GM19238 (cell line): ENCODE measurements at regions not wholly inside any gene's neighbourhood (a gene's known extent, or its start where the extent isn't known, plus 50 kb on each side); places are given as distances from the start of the nearest gene placed in this dataset.
"Not testable (repeated sequence)": the region's sequence is repeated elsewhere in the genome, so short reads cannot be mapped to it uniquely, and the experiment has no call there.

Source experiments
- DNase-seq: peaks from one replicate; pipeline ENCODE4 v3.0.0; 2011; ENCODE audit warnings: low spot score; ENCODE audit not compliant: insufficient read length

DNA sequence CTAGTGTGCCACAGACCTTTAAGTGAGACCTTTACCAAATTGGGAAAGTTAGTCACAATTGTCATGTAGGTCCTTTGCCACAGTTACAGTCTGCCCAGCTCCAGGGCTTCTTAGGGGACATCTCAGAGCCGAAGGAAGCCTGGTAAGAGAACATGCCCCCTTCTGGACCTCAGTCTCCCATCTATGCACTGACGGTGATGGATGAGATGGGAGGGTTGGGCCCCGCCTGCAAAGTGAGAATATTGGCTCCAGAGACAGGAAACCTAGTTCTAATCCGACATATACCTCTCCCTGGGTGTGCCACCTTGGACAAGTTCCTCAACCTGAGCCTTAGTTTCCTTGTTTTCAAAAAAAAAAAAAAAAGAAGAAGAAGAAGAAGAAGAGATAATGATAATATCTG, 85.1 kb upstream of the NAV2 start:
- no peak for DNase-seq

DNA sequence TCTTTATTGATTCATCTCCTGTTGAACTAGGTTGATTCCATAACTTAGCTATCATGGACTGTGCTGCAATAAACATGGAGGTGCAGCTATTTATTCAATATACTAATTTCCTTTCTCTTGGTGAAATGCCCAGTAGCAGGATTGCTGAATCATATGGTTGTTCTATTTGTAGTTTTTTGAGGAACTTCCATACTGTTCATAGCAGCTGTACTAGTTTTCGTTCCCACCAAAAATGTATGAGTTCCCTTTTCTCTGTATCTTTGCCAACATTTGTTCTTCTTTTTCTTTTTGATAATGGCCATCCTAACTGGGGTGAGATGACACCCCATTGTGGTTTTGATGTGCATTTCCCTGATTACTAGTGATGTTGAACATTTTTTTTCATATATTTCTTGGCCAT, 87.2 kb upstream of the NAV2 start:
- DNase-seq = no peak

DNA sequence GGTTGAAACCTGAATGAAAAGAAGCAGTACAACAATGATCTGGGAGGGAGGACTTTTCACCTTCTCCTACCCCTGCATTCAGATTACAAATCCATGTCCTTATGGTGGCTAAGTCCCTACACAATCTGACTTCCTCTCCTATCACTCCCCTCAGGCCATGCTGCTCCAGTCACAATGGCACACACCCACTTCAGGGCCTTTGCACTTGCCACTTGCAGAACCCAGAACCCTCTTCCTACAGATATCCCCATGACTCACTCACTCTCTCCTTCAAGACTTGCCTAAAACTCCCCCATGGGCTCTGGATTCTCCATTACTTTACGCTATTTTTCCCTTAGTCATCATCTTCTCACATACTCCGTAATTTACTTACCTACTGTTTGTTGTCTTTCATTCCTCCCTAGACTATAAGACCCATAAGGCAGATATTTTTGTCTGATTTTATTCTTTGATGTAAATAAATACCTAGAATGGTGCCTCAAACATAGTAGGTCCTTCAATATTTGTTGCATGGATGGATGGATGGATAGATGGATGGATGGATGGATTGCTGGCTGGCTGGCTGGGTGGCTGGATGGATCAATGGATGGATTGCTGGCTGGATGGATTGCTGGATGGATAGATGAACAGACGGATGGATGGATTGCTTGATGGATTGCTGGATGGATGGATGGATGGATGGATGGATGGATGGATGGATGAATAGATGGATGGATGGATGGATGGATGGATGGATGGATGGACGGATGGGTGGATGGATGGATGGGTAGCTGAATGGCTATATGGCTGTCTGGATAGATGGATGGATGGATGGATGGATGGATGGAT, 94.7 kb upstream of the NAV2 start:
- no peak for DNase-seq

DNA sequence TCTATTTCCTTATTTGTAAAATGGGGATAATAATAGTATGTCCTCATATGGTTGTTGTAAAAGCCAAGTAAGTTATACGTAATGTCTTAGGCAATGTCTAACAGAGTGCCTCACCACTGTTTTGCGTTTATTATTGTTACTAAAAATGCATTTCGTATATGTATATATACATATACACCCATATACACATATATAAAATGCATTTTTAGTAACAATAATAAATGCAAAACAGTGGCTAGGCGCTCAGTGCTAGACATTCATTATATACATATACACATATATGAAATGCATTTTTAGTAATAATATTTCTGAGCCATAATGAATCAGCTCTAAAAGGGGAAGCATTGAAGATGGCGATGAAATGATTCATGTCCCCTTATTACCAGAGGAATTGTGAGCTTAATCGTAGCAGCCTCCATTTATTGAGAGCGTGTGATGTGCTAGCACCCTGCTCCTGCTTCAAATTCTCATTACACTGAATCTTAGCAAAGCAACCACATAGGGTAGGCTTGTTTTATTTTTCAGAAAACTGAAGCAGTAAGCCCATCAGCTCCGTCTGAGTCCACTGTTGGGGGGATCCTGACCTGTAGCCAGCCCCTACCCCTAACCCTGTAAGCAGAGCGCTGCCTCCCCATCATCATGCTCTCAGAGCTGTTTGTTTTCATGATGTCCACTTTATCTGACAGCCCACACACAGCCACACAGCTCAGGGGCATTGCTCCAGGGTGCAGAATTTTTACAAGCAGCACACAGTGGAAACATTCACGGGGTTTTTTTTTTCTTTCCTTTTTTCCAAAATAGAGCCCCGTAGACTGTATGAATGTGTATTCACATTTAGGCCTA, 97.1 kb upstream of the NAV2 start:
- no peak for DNase-seq

DNA sequence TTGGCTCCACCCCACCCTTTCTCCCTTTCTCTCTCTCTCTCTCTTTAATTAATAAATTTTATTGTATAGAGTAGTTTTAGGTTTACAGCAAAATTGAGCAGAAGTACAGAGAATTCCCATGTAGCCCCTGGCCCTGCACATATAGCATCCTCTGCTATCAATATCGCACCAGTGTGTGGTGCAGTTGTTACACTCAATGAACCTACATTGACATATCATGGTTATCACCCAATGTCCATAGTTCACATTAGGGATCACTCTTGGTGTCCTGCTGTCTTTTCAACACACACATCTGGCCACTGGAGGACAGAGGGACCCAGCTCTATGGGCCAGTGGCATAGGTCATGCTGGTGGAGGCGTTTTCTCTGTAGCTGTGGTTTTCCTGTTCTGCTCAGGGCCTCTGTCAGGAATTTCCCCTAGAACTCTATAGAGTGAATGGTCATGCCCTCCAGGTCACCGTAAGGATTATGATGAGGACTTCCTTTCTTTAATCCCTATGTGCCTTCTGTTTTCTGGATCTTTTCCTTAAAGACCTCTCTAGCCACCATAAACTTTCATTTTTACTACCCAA, 98.2 kb upstream of the NAV2 start:
- no peak for DNase-seq

DNA sequence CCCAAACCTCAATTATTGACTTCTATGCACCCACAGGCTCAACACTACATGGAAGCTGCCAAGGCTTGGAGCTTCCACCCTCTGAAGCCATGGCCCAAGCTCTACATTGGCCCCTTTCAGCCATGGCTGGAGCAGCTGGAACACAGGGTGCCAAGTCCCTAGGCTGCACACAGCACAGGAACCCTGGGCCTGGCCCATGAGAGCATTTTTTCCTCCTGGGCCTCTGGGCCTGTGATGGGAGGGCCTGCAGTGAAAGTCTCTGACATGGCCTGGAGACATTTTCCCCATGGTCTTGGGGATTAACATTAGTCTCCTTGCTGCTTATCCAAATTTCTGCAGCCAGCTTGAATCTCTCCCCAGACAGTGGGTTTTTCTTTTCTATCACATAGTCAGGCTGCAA, 100.6 kb upstream of the NAV2 start:
- not testable (repeated sequence) for DNase-seq

DNA sequence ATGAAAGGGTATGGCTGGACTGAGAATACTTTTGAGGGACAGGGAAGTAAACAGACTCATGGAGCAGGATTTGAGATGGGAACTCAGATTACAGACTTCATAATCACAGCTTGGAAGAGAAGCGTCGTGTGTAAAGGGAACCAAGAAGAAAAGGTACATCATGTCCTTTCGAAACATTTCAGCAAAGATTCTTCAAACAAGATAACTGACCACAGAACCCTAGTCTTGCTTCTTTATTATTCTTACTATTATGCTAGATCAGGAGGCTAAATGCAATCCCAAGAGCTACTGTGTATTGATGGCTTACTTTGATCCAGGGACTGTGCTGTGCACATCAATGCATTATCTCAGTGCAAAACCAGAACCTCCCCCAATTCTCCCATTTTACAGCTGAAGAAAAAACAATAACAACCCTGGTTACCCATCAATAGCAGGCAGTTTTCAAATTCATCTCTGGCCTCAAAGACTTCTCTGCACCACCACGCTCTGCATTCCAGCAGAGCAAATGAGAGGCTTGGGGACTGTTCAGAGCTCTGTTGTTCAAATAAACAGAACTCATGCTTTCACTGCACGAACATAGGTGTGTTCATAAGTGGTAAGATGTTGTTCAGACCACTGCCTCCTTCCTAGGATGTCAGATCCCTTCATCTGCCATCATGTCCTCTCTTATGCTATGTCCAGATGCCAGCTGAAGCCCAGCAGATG, 104.8 kb upstream of the NAV2 start:
- DNase-seq = no peak

DNA sequence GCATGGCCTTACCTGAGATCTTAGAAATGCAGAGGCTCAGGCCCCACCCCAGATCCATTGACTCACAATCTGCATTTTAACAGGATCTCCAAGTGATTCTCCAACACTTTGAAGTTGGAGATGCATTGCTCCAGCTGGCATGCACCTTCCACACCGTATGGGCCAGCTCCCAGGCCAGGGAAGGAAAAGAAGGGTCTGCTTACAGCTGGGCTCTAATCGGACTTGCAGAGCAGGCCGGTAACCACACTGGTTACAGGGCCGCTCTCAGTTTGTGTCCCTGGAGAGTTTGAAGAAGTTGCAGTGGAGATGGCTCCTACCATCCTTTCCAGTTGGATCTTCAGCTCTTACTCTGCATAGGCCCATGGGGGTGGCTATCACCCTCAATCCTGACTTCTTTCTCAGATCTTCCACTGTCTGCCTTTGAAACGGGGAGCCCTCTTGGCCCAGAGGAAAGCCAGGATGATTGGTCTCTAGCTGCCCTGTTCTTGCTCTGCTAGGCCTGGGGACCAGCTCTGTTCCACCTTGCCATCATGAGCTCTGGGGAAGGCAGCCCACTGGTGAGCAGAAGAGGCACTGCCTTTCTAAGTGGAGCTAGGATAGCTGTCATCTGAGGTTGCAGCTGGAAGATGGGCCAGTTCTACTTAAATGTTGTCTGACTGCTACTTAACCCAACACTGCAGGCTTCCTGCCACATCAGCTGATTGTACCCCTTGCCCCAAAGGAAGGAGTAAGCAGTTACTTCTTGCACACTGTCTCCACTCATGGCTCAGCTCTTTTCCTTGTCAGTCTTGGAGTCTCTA, 105.6 kb upstream of the NAV2 start:
- DNase-seq = no peak

DNA sequence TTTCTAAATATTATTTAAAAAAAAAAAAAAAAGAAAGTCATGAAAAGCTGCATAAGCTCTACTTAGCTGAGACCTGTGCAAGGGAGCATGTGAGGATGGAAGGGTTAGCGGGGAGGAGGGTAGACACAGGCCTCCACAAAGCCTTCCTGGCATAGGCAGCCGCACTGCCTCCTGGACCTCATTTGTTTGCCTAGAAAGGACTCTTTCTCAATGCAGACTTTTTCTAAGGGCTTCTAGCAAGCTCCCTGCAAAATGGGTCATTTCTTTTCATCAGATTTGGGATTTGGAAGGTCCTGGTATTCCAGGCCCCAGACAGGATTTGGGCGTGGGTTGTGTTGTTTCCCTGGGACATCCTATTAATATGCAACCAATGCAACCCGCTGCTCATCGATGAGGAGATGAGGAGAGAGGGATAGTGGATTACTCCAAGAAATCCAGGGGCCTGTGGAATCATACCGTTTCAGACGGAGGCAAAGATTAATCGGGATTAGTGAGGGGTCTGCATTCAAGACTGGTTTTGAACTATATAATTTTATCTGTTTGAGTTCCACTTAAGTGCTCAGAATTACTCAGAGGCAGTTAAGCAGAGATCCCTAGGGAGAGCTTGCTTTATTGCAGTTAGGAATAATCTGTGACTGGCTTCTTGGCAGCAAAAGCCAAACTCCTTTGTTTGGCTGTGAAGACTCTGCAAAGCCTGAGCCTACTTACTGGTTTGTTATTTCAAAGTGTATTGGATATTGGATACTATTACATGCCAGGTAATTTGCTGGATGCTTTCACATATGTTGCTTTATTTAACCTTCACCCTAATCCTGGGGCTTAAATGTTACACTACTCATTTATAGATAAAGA, 106.9 kb upstream of the NAV2 start:
- DNase-seq = no peak

DNA sequence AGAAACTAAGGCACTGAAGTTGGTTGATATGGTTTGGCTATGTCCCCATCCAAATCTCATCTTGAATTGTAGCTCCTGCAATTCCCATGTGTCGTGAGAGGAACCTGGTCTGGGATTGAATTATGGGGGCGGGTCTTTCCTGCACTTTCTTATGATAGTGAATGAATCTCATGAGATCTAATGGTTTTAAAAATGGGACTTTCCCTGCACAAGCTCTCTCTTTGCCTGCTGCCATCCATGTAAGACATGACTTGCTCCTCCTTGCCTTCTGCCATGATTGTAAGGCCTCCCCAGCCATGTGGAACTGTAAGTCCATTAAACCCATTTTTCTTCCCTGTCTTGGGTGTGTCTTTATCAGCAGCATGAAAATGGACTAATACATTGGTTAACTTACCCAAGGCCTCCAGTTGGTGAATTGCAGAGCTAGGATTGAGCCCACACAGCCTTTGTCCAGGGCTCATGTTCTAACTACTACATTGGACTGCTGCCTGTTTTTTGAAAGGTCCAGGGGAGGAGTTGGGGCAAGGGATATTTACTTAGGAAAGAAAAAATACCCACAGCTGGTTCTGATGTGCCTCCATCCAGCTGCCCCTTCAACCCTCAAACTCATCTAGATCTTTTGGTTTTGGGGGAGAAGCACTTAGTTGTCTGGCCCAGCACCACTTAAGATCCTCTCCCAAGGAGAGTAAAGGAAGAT, 107.8 kb upstream of the NAV2 start:
- no peak for DNase-seq

DNA sequence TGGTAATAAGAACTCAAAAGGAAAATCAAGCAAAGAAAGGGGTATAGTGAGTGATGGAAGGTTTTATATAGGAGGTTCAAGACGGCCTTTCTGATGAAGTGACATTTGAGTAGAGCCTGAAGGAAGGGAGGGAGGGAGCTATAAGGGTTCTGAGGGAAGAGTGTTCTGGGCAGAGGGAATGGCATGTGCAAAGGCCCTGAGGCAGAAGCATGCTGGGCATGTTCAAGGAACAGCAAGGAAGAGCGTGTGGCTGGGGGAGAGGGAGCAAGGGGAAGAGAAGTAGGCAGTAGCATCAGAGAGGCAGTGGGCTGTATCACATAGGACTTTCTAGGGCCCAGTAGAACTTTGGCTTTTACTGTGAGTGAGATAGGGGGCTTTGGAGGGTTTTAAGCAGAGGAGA, 108.9 kb upstream of the NAV2 start:
- no peak for DNase-seq

DNA sequence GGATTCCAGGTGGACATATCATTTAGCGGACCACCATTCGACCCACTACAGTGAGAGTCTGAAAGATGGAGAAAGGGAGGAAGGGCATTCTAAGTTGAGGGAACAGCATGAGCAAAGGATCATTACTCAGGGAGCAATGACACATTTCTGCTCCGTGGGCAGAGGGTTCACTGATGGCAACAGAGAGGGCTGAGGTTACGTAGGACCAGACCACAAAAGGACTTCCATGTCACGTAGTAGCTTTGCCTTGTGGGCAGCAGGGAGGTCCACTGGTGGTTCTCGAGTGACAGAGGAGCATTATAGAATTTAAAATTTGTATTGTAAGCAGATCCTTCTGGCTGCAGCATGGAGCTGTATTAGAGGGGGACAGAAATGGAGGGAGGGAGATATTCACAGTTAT, 109.7 kb upstream of the NAV2 start:
- no peak for DNase-seq

DNA sequence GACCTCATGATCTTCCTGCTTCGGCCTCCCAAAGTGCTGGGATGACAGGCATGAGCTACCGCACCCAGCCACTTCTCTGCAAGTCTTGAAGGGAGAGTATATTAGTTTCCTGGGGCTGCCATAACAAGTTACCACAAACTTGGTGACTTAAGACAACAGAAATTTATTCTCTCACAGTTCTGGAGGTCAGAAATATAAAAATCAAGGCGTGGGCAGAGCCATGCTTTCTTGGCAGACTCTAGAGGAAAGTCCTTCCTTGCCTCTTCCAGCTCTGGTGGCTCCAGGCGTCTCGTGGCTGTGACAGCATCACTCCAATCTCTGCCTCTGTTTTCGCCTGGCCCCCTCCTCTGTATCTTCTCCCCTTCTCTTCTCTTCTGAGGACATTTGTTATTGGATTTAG, 110.2 kb upstream of the NAV2 start:
- no peak for DNase-seq

DNA sequence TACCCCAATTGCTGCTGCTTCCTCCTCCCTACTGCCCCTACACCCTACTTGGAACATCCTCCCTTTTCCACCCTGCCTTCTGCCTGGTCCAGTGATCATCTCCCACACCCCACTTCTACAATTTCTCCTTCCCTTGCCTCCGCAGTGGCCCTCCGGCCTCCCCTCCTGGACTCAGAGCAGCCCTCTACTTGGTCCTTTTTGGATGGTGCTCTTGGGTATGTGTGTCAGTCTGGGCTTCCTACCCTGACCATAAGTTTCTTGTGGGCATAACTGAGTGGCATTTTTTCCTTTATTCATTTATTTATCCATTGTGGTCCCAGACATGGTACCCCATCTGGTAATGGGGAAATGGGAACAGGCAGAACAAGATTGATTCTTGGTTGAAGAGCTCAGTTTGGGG, 111.4 kb upstream of the NAV2 start:
- no peak for DNase-seq

DNA sequence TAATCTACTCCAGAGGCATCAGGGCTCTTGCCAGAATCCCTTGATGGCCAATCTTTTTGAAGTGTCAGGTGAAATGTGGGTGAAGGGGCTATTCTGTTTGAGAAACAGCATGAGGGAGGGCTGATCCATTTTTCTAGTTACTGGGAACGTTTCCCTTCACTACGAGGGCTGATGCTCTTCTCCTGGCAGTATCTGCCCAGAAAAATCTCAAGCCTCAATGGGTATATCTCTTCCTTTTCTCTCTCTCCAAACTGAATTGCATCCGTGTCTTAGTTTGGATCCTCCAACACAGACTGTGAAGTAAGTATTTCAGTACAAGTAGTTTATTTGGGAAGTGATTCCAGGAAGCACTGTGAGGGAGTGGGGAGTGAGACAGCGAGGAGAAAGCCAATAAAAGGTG, 113.0 kb upstream of the NAV2 start:
- no peak for DNase-seq

DNA sequence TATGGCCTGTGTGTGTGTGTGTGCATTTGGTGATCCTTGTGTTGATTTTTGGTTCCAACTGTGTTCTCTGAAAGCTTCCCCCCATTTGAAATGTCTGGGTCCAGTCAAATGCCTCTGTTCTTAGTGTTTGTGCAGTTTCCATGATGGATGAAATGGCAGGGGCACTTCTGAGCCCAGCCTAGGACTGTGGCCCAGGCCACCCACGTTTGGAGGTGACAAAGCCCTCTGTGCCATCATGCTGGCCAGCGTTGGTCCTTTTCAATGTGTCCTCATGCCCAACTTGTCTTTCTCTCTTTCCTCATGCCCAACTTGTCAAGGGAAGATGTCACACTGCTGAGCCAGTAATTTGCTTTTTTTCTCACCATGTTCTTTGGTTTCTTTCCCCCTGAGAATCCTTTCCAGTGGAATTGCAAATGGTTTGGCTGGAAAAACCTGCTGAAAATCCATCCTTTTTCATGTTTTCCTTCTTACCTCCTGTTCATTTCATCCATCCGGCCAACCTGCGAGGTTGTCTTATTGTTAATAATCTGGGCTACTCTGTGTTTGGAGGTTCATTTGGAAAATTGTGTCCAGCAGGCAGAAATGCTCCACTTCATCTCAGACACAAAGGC, 113.7 kb upstream of the NAV2 start:
- DNase-seq = no peak

DNA sequence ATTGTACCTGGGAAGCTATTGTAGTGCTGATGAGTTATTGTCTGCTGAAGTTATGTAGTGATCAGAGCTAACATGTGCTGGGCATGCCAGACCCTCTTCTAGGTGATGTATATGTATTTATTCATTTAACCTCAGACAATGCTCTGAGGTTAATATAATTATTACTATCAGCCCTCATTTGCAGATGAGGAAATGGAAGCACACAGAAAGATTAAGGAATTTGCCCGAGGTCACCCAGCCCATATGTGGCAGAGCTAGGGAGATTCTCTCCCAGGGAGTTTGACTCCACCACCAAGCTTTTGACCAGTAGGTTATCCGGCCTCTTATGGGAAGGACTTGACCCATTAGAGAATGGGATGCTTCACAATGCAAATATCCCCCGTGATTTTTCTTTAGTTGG, 114.2 kb upstream of the NAV2 start:
- DNase-seq = no peak

DNA sequence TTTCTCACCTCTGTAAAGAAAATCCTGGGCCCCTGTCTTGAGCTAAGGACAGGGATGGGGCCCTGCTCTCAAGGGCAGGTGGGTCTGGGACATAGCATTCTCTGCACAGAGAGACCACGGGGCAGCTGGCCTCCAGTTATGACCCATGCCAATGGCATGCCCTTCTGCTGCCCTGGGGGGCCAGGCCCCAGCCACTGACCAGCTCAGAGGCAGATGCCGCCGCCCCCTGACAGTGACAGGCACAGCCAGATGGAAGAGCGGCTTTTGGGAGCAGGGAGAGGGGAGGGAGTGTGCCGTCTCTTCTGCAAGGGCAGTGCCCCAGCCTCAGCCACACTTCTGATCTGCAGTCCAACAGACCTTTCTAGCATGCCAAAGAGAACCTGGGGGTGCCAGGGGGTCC, 114.8 kb upstream of the NAV2 start:
- DNase-seq = no peak

DNA sequence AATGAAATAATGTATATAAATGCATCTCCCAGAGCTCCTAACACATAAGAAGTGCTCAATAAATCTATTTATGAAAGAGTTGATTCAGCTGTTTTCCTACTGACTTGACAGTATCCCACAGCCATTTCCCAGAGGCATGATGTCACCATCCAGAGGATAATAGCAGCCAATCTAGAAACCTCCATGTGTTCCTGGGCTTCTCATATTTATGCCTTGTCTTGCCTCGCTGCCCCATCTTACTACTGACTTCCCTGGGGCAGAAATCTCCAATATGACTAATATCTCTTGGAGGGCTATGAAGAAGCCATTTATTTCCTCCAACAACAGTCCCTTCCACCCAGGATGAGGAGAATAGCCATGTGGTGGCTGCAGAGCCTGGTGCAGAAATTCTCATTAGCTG, 115.4 kb upstream of the NAV2 start:
- no peak for DNase-seq
